ENCODE measurements at regions not wholly inside any gene's neighbourhood (a gene's known extent, or its start where the extent isn't known, plus 50 kb on each side); places are given as distances from the start of the nearest gene placed in this dataset.
"Not testable (repeated sequence)": the region's sequence is repeated elsewhere in the genome, so short reads cannot be mapped to it uniquely, and the experiment has no call there.

- DNase-seq: no peak
These were observed 1311.9 kb upstream of the NRXN1 start for GRCh38 chr2:52343706-52344266.

GRCh38 chr2:52343010-52343409 lies 1311.1 kb upstream of the NRXN1 start:
- no peak for DNase-seq

DNA sequence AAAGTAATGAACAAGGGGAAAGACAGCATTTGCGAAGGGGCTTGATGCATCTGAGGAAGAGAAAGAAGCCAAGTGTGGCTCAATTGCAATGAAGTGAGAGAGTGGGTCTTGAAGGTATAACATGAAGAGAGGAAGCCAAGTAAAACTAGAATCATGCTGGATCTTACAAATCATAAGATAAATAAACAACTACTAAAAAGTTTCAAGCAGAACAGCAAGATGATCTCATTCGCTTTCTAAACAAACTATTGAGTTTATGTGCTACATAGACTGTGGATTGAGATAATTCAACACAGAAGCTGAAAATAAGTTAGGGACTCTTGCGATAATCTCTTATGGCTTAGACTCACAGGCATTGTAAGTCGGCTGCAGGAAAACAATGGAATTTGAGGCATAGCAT lies 1310.5 kb upstream of the NRXN1 start:
- DNase-seq: no peak

GRCh38 chr2:52341732-52342131 lies 1309.8 kb upstream of the NRXN1 start:
- DNase-seq: no peak

DNA sequence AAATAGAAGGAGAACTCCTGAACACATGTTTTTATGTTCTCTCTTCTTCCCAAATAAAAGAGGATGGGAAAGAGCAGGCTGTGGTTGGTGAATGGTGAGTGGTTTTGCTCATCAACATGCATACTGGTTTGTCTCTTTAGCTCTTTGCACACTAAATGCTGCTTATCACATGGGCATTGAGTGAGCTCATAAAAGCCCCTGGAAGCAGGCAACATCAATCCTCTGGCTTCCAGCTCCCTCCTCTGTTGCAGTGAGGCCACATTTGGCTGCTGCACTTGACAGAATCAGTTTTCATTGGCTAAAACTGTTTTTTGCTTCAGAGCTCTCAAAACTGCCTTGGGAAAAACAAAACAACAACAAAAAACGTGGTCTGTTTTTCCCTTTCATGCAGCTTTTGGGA lies 1308.2 kb upstream of the NRXN1 start:
- DNase-seq: no peak

- DNase-seq: not testable (repeated sequence)
These were observed 1305.9 kb upstream of the NRXN1 start for GRCh38 chr2:52337786-52338185.

DNA sequence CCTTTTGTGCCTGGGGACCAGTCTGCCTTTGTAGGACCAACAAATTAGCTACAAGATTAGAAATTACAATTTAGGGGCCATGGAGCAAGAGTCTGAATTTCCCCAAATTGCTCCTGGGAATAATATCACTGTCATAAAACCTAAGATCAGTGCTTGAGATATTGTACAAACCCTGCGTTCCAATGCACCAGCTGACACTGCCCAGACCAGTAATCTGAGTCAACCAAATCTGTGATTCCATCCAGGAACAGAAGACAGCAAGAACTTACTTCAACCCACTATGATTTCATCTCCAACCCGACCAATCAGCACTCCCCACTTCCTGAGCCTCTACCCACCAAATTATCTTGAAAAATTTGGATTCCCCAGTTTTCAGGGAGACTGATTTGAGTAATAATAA lies 1305.0 kb upstream of the NRXN1 start:
- no peak for DNase-seq

DNA sequence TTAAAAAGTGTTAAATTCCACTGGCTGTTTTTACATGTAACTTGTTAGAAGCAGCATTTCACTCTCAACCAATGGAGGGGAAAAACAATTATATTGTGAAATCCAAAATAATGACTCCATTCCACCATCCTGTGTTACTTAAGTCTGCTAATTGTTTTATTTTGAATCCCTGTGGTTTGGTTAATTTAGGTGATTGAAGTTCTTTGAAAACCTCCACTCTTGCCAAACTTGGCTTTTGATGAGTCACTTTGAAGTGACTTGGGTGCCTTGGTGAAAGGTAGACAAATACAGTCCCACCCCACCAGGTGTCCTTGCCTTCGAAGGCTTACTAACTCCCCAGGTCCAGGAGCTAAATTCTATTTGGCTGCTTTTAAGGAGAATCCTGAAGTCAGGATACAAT lies 1303.8 kb upstream of the NRXN1 start:
- no peak for DNase-seq

DNA sequence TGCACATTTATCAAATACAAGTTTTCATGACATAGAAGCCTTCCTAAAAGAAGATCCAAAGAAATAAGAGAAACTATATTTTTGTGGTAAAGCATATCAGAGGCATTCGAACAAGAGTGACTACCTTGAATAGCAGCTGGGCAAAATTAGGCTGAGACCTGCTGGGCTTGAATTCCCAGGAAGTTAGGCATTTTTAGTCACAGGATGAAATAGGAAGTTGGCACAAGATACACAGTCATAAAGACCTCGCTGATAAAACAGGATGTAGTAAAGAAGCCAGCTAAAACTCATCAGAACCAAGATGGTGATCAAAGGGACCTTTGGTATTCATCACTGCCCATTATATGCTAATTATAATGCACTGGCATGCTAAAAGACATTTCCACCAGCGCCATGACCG lies 1302.3 kb upstream of the NRXN1 start:
- no peak for DNase-seq

- no peak for DNase-seq
These were observed 1295.7 kb upstream of the NRXN1 start for GRCh38 chr2:52327641-52328040.

DNA sequence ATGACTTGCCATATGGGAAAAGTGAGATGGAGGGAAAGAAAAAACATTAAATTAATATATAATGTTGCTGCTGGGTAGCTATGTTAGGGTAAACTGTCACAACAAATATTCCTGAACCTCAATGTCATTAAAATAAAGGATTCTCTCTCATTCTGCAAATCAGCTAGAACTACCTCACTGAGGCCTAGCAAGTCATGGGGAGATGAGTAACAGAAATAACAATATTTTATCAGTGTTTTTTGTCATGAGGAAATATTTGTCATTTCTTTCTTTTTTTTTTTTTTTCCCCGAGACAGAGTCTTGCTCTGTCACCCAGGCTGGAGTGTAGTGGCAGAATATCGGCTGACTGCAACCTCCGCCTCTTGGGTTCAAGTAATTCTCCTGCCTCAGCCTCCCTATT lies 1282.3 kb upstream of the NRXN1 start:
- no peak for DNase-seq

- DNase-seq: no peak
These were observed 1280.6 kb upstream of the NRXN1 start for GRCh38 chr2:52312486-52312885.

DNA sequence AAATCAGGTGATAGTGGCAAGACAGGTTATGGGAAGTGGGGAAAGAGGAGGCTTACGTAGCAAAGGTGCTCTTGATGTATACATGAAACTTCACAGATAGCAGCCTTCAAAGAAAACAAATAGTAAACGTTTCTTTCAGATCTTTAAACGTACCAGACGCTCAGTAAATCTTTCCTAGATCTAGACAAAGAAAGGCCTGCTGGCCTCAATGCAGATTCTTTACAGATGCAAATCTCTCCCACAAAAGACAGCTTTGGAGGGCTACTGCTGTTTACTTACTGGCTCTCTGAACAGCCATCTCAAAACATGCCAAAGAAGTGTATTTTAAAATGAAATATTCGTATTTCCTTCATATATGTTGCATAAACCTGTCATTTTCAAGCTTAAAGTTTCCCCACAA lies 1279.9 kb upstream of the NRXN1 start:
- DNase-seq: no peak

- DNase-seq: no peak
These were observed 1276.2 kb upstream of the NRXN1 start for GRCh38 chr2:52308156-52308555.

- no peak for DNase-seq
These were observed 1262.7 kb upstream of the NRXN1 start for GRCh38 chr2:52294628-52295027.

GRCh38 chr2:52292801-52293200 lies 1260.9 kb upstream of the NRXN1 start:
- no peak for DNase-seq

DNA sequence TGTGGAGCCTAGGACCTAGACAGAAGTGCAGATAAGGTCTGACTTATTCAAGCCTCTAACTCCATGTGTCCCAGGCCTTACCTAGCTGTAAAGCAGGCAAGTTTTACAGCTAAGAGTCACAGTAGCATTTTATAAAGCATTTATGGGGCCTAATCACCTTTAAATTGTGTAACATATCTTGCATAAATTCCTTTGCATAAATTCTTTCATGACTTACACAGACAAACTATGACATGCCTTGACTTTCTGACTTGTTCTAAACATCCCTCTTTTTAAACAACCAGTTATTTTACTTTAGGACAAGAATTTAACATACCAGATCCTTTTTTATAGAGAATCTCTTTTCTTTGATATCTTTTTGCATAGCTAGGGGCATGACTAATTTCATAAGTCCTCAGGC lies 1257.8 kb upstream of the NRXN1 start:
- DNase-seq: peak; percentile 4

DNA sequence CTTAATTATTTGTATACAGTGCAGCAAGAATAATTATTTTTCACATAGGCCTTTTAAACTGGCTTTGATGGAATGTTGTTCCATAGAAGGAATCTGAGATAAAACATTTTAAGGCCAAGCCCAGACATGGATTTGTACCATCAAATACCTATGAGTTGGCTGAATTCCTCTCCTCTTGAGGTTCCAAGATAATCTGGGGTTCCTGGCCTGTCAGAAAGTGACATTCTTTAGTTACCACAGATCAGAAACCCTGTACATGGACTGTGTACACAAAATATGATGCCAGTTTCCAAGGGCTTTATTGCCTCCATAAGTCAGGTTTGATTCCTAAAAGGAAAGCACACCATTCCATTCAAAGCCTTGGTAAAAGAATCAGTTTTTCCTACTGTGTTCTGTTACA lies 1256.7 kb upstream of the NRXN1 start:
- peak; percentile 4 for DNase-seq

DNA sequence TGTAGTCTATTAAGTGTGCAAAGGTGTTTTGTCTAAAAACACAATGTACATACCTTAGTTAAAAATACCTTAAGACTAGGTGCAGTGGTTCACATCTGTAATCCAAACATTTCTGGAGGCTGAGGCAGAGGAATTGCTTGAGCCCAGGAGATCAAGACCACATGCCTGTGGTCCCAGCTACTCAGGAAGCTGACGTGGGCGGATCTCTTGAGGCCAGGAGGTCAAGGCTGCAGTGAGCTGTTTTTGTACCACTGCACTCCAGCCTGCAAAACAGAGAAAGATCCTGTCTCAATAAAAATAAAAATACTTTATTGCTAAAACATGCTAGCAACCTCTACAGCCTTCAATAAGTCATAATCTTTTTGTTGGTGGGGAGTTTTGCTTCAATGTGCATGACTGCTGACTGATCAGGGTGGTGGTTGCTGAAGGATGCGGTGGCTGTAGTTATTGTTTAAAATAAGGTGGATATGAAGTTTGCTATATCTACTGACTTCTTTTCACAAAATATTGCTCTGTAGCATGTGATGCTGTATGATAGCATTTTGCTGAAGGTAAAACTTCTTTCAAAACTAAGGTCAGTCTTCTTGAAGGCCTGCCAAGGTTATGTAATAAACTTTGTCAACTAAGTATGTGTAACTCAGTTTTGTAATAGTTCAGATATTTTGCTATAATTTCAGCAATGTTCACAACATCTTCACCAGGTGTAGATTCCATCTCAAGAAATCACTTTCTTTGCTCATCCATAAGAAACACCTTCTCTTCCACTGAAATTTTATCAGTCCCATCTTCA lies 1238.0 kb upstream of the NRXN1 start:
- peak; percentile 66 for DNase-seq

- no peak for DNase-seq
These were observed 1233.0 kb upstream of the NRXN1 start for GRCh38 chr2:52264911-52265310.

- DNase-seq: no peak
These were observed 1232.6 kb upstream of the NRXN1 start for GRCh38 chr2:52264488-52264887.

DNA sequence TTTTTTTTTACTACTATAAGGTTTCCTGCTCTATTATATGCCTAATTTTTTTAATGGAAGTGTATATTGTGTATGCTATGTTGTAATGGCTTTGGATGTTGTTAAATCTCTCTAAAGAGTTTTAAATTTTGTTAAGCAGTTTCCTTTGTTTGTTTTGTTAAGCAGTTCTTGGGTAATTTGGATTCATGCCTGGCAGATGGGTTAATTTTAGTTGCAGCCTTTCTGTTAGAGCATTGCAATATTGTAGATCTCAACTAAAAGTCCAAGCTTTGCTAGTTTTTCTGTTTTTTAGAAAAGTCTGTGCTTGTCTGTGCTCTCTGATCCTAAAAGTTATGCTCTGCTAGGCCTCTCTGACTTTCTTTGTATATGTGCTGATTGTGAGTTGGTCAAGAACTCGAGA lies 1229.0 kb upstream of the NRXN1 start:
- no peak for DNase-seq

DNA sequence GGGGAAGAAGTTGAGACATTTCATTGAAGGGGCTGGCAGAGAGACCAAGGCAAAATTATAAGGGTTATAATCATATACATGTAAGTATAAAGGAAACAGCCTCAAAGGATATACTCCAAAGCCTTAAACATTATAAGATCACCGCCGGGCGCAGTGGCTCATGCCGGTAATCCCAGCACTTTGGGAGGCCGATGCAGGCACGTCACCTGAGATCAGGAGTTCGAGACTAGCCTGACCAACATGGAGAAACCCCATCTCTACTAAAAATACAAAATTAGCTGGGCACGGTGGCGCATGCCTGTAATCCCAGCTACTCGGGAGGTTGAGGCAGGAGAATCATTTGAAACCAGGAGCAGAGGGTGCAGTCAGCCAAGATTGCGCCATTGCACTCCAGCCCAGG lies 1227.0 kb upstream of the NRXN1 start:
- not testable (repeated sequence) for DNase-seq

DNA sequence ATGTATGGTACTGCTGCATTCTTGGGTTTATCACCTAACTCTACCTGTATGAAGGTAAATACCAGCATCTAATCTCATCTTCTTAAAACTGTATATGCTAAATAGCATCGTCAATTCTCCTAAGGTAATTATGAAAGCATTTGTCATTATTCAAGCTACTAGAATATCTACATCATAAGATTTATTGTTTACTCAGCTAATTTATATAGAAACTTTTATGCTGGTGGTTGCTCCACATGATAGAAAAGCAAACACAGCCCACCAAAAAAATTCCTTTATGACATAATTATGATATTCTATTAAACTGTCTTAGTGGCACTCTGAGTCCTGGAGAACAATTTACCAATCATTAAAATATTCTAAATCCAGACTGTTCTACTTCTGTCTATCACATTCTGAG lies 1226.1 kb upstream of the NRXN1 start:
- no peak for DNase-seq

GRCh38 chr2:52253416-52253980 lies 1221.6 kb upstream of the NRXN1 start:
- peak; percentile 10 for DNase-seq
